ENCODE measurements at regions not wholly inside any gene's neighbourhood (a gene's known extent, or its start where the extent isn't known, plus 50 kb on each side); places are given as distances from the start of the nearest gene placed in this dataset.

DNA sequence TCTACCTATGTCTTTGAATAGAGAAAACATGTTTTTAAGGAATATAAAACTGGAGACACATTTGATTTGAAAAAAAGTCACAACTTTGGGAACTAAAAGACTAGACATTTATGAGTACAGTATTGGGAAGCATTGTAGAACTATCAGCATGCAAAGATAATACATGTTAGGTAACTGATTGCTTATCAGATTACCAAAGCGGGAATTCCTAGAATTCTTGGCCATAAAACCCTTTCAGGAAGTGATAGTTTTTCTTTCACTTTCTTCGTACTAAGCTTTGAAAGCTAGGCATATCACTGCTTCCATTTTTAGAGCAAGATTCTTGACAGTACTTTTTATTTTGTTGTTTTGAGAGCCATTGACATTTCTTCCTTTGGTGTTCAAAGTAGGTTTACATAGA lies 646.6 kb upstream of the PITX2 start:
- Histone ChIP-seq H3K36me3 (ENCODE audit: control insufficient read depth in 1 of 2, insufficient read depth in 2 of 2, low read length in 2 of 2) (no peaks in the 10 kb centered on the region), H3K9ac (ENCODE audit: low read depth in 1 of 2, low read length in 2 of 2) (no peak overlapping the region), H3K27me3 (ENCODE audit: control insufficient read depth in 1 of 2, insufficient read depth in 2 of 2, low read length in 2 of 2) (no peaks in the 10 kb centered on the region), H3K27ac (ENCODE audit: low read depth, low read length) (no peak overlapping the region), H3K4me1 (ENCODE audit: control insufficient read depth in 1 of 2, insufficient read depth in 2 of 2, low read length in 2 of 2) (no peaks in the 10 kb centered on the region), H3K4me3 (ENCODE audit: low read depth in 1 of 2, low read length in 2 of 2) (no peak overlapping the region), H3K9me3 (ENCODE audit: control insufficient read depth in 1 of 2, low read length in 2 of 2) (no peaks in the 10 kb centered on the region)

DNA sequence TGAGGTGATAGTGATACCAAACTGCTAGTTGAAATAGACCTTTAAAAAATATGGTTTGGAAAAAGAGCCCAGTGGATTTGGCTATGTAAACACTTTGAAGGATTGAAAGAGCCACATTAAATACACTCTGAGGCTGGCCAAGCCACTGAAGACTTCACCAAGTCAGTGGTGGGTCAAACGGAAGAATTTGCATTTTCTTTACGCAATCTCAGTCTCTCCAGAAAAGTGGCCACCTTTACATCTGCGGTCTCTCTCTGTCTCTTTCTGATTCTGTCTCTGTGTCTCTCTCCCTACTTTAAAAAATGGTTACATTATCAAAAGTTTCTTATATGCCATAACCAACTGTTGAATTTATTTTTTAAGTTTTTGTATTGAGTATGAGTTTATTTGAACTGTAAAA lies 651.2 kb upstream of the PITX2 start:
- Histone ChIP-seq H3K27ac (ENCODE audit: low read depth, low read length) (no peak overlapping the region), H3K27me3 (ENCODE audit: control insufficient read depth in 1 of 2, insufficient read depth in 2 of 2, low read length in 2 of 2) (no peaks in the 10 kb centered on the region), H3K9ac (ENCODE audit: low read depth in 1 of 2, low read length in 2 of 2) (no peak overlapping the region), H3K4me1 (ENCODE audit: control insufficient read depth in 1 of 2, insufficient read depth in 2 of 2, low read length in 2 of 2) (no peaks in the 10 kb centered on the region), H3K4me3 (ENCODE audit: low read depth in 1 of 2, low read length in 2 of 2) (no peak overlapping the region), H3K9me3 (ENCODE audit: control insufficient read depth in 1 of 2, low read length in 2 of 2) (no peaks in the 10 kb centered on the region), H3K36me3 (ENCODE audit: control insufficient read depth in 1 of 2, insufficient read depth in 2 of 2, low read length in 2 of 2) (no peaks in the 10 kb centered on the region)

DNA sequence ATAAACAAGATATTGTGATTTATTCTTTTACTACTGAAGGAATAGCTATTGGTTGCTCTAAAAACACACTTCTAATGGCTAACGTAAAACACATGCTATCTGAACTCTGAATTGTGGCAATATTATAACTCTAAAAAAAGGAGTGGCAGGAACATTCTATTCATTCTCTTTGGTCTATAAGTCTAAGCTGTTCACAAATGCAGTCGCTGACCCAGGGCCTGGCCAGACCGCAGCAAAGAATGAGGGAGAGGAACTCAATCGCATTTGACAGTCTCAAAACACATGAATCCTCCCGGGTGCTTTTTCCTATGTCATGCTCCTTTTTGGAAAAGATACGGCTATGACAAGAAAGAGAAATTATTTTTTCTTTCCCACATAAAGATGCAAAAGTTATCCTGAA lies 651.6 kb upstream of the PITX2 start:
- Histone ChIP-seq H3K4me3 (ENCODE audit: low read depth in 1 of 2, low read length in 2 of 2) (no peak overlapping the region), H3K9ac (ENCODE audit: low read depth in 1 of 2, low read length in 2 of 2) (no peak overlapping the region), H3K27ac (ENCODE audit: low read depth, low read length) (no peak overlapping the region), H3K36me3 (ENCODE audit: control insufficient read depth in 1 of 2, insufficient read depth in 2 of 2, low read length in 2 of 2) (no peaks in the 10 kb centered on the region), H3K4me1 (ENCODE audit: control insufficient read depth in 1 of 2, insufficient read depth in 2 of 2, low read length in 2 of 2) (no peaks in the 10 kb centered on the region), H3K27me3 (ENCODE audit: control insufficient read depth in 1 of 2, insufficient read depth in 2 of 2, low read length in 2 of 2) (no peaks in the 10 kb centered on the region), H3K9me3 (ENCODE audit: control insufficient read depth in 1 of 2, low read length in 2 of 2) (no peaks in the 10 kb centered on the region)

DNA sequence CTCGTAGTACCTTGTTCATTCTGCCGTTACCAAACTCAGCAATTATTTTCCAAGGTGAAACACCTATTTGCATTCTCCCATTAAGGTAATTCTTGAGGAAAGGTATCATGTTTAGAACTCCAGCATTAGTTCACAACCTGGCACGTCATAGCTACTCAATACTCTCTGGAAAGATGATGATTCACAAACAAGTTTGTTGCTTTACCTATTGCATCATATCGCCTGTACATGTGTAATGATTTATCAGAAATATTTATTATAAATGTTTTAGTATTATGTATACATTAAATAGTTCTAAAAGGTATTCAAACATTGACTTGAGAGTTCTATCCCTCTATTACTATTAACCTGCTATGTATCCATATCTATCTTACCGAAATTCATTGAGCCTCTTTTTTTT lies 658.3 kb upstream of the PITX2 start:
- H3K9ac ChIP-seq (ENCODE audit: low read depth in 1 of 2, low read length in 2 of 2) = no peak overlapping the region
- H3K4me3 ChIP-seq (ENCODE audit: low read depth in 1 of 2, low read length in 2 of 2) = no peak overlapping the region
- H3K9me3 ChIP-seq (ENCODE audit: control insufficient read depth in 1 of 2, low read length in 2 of 2) = no peaks in the 10 kb centered on the region
- H3K27me3 ChIP-seq (ENCODE audit: control insufficient read depth in 1 of 2, insufficient read depth in 2 of 2, low read length in 2 of 2) = no peaks in the 10 kb centered on the region
- H3K4me1 ChIP-seq (ENCODE audit: control insufficient read depth in 1 of 2, insufficient read depth in 2 of 2, low read length in 2 of 2) = no peaks in the 10 kb centered on the region
- no peak overlapping the region for H3K27ac ChIP-seq (ENCODE audit: low read depth, low read length)
- no peaks in the 10 kb centered on the region for H3K36me3 ChIP-seq (ENCODE audit: control insufficient read depth in 1 of 2, insufficient read depth in 2 of 2, low read length in 2 of 2)

DNA sequence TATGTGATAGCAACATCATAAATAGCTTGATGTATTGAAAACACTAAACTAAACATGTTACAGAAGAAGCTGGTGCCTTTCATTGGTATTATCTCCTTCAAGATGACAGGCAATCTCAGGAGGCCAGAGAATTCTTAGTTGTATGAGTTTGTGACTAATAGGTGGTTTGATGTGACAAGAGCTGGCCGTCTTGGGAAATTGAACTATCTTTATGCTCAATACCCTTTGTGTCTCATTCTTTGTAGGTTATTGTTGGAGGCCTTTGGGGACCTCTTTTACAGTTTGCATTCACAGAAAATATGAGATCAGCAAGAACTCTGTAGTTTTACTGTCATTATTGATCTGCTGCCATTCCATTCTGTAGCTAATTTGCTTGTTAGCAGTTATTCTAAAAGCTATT lies 659.2 kb upstream of the PITX2 start:
- H3K4me3 ChIP-seq (ENCODE audit: low read depth in 1 of 2, low read length in 2 of 2) = no peak overlapping the region
- no peaks in the 10 kb centered on the region for H3K36me3 ChIP-seq (ENCODE audit: control insufficient read depth in 1 of 2, insufficient read depth in 2 of 2, low read length in 2 of 2)

DNA sequence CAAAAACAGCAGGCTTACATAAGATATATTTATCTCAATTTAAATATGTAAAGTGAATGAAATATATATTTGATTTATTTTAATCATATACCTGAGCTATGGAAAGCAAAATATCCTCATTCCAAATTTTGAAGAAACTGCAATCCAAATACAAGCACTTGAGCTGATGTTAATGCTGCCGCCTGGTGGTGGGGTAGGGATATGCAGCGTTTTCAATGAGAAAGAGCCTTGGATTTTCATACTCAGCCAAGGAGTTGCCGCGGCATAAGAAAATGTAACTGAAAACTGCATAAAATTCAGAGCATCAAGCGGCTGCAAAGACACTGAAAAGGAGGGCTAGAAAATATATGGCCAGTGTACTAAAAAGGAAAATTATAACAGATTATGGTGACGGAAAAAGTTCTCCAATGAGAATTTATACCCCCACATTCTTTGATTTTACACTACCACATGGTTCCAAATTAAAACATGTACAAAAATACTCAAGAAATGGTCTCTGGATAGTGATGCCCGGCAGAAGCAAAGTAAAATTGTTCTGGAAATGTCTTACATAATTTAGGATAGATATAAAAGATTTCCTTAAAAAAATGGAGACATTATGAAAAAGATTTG lies 660.3 kb upstream of the PITX2 start:
- Histone ChIP-seq H3K36me3 (ENCODE audit: control insufficient read depth in 1 of 2, insufficient read depth in 2 of 2, low read length in 2 of 2) (no peaks in the 10 kb centered on the region), H3K4me1 (ENCODE audit: control insufficient read depth in 1 of 2, insufficient read depth in 2 of 2, low read length in 2 of 2) (no peaks in the 10 kb centered on the region), H3K27me3 (ENCODE audit: control insufficient read depth in 1 of 2, insufficient read depth in 2 of 2, low read length in 2 of 2) (no peaks in the 10 kb centered on the region), H3K4me3 (ENCODE audit: low read depth in 1 of 2, low read length in 2 of 2) (no peak overlapping the region), H3K9ac (ENCODE audit: low read depth in 1 of 2, low read length in 2 of 2) (no peak overlapping the region), H3K27ac (ENCODE audit: low read depth, low read length) (no peak overlapping the region), H3K9me3 (ENCODE audit: control insufficient read depth in 1 of 2, low read length in 2 of 2) (no peaks in the 10 kb centered on the region)

More for the DNA sequence above, 659.2 kb upstream of the PITX2 start:
- Histone ChIP-seq H3K9me3 (ENCODE audit: control insufficient read depth in 1 of 2, low read length in 2 of 2) (no peaks in the 10 kb centered on the region), H3K27ac (ENCODE audit: low read depth, low read length) (no peak overlapping the region), H3K4me1 (ENCODE audit: control insufficient read depth in 1 of 2, insufficient read depth in 2 of 2, low read length in 2 of 2) (no peaks in the 10 kb centered on the region), H3K27me3 (ENCODE audit: control insufficient read depth in 1 of 2, insufficient read depth in 2 of 2, low read length in 2 of 2) (no peaks in the 10 kb centered on the region), H3K9ac (ENCODE audit: low read depth in 1 of 2, low read length in 2 of 2) (no peak overlapping the region)

DNA sequence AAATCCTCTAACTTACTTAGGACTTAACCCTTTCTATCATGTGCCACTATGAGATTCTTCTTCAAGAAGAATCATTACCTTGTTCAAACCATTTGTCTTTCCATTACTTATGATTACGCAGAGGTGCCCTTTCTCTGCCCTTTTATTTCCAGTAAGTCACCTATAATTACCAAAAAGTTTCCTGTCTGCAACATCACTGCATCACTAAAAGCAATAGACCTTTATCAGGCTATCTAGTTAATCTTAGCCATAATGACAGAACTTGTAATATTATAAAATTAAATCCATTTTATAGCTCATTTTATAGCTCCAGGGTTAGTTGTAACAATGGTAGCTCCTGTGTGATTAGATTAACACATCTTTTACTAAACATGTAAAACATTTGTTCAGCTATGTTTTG lies 673.6 kb upstream of the PITX2 start:
- Histone ChIP-seq H3K4me1 (ENCODE audit: control insufficient read depth in 1 of 2, insufficient read depth in 2 of 2, low read length in 2 of 2) (no peaks in the 10 kb centered on the region), H3K27ac (ENCODE audit: low read depth, low read length) (no peak overlapping the region), H3K9me3 (ENCODE audit: control insufficient read depth in 1 of 2, low read length in 2 of 2) (no peaks in the 10 kb centered on the region), H3K9ac (ENCODE audit: low read depth in 1 of 2, low read length in 2 of 2) (no peak overlapping the region), H3K4me3 (ENCODE audit: low read depth in 1 of 2, low read length in 2 of 2) (no peak overlapping the region), H3K27me3 (ENCODE audit: control insufficient read depth in 1 of 2, insufficient read depth in 2 of 2, low read length in 2 of 2) (no peaks in the 10 kb centered on the region), H3K36me3 (ENCODE audit: control insufficient read depth in 1 of 2, insufficient read depth in 2 of 2, low read length in 2 of 2) (no peaks in the 10 kb centered on the region)

DNA sequence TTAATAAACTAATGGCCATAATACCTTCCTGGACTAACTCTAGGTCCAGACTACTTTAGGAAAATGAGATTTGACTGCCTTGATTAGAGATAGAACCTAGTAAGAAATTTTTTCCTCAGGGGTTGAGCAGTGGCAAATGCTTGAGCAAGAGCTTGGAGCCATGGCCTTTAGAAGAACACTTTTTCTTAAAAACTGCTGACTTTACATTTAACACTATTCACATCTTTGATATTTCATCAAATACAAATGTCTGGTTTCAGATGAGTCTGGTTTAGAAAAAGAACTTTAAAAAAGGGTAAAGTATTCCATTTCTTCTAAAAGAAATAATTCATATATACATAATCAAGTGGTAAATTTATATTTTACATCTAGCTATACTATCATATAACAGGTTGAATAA lies 680.9 kb upstream of the PITX2 start:
- H3K4me1 ChIP-seq (ENCODE audit: control insufficient read depth in 1 of 2, insufficient read depth in 2 of 2, low read length in 2 of 2) = no peaks in the 10 kb centered on the region
- H3K27me3 ChIP-seq (ENCODE audit: control insufficient read depth in 1 of 2, insufficient read depth in 2 of 2, low read length in 2 of 2) = no peaks in the 10 kb centered on the region
- no peak overlapping the region for H3K9ac ChIP-seq (ENCODE audit: low read depth in 1 of 2, low read length in 2 of 2)
- H3K4me3 ChIP-seq (ENCODE audit: low read depth in 1 of 2, low read length in 2 of 2) = no peak overlapping the region
- no peaks in the 10 kb centered on the region for H3K36me3 ChIP-seq (ENCODE audit: control insufficient read depth in 1 of 2, insufficient read depth in 2 of 2, low read length in 2 of 2)
- no peaks in the 10 kb centered on the region for H3K9me3 ChIP-seq (ENCODE audit: control insufficient read depth in 1 of 2, low read length in 2 of 2)
- no peak overlapping the region for H3K27ac ChIP-seq (ENCODE audit: low read depth, low read length)

DNA sequence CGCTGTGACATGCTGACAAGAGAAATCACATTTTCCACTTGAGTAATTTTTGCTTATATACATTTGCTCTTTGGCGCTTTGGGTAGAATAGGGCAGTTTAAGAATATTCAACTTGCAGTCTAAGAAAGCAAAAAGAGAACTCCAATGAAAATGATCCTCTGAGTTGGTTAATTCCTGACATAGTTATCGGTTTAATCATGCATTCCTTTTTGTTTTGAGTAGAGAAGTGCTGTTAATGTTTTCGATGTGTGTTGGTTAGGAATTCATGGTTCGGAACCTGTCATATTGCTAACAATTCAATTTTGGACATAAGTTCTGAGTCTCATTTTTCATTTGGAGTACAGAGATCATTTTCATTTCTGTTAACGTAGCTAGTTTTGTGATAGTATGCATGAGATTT lies 700.6 kb upstream of the PITX2 start:
- Histone ChIP-seq H3K36me3 (ENCODE audit: control insufficient read depth in 1 of 2, insufficient read depth in 2 of 2, low read length in 2 of 2) (no peaks in the 10 kb centered on the region), H3K9me3 (ENCODE audit: control insufficient read depth in 1 of 2, low read length in 2 of 2) (no peaks in the 10 kb centered on the region), H3K27me3 (ENCODE audit: control insufficient read depth in 1 of 2, insufficient read depth in 2 of 2, low read length in 2 of 2) (no peaks in the 10 kb centered on the region), H3K27ac (ENCODE audit: low read depth, low read length) (no peak overlapping the region), H3K4me3 (ENCODE audit: low read depth in 1 of 2, low read length in 2 of 2) (no peak overlapping the region), H3K9ac (ENCODE audit: low read depth in 1 of 2, low read length in 2 of 2) (no peak overlapping the region), H3K4me1 (ENCODE audit: control insufficient read depth in 1 of 2, insufficient read depth in 2 of 2, low read length in 2 of 2) (no peaks in the 10 kb centered on the region)

DNA sequence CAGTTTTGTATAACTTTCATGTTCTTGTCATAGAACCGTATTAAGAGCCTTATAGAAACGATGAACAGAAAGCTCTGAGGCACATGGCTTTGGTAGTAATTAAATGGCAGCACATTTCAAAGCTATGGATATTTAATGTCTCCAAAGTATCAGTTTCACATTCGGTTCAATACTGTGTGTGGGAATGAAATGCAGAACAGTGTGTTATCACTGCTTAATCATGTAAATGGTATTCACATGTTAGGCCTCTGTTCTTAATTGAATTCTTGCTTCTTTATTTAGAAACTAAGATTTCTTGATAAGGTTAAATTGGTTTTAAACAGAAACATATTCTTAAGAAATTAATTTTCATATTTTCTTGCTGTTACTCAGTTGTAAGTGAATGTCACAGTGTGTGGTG lies 701.0 kb upstream of the PITX2 start:
- Histone ChIP-seq H3K36me3 (ENCODE audit: control insufficient read depth in 1 of 2, insufficient read depth in 2 of 2, low read length in 2 of 2) (no peaks in the 10 kb centered on the region), H3K27me3 (ENCODE audit: control insufficient read depth in 1 of 2, insufficient read depth in 2 of 2, low read length in 2 of 2) (no peaks in the 10 kb centered on the region), H3K9me3 (ENCODE audit: control insufficient read depth in 1 of 2, low read length in 2 of 2) (no peaks in the 10 kb centered on the region), H3K4me1 (ENCODE audit: control insufficient read depth in 1 of 2, insufficient read depth in 2 of 2, low read length in 2 of 2) (no peaks in the 10 kb centered on the region), H3K27ac (ENCODE audit: low read depth, low read length) (no peak overlapping the region), H3K4me3 (ENCODE audit: low read depth in 1 of 2, low read length in 2 of 2) (no peak overlapping the region), H3K9ac (ENCODE audit: low read depth in 1 of 2, low read length in 2 of 2) (no peak overlapping the region)

DNA sequence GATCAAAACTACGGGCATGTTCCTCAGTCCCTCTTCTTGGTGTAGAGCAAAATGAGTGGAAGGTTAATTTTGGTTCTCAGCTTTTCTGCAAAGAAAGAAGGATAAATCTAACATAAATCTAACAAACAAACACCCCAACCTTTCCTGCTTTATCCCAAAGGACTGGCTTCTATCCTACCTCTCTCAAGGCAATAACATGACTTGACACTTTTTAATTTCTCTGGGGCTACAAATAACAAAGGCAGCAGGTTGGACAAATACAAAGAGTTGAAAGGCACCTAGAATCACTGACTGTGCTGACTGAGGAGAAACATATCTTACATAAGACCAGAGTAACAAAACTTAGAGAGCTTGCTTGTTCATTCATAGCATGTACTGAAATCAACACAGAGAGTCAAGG lies 703.6 kb upstream of the PITX2 start:
- Histone ChIP-seq H3K36me3 (ENCODE audit: control insufficient read depth in 1 of 2, insufficient read depth in 2 of 2, low read length in 2 of 2) (no peaks in the 10 kb centered on the region), H3K9me3 (ENCODE audit: control insufficient read depth in 1 of 2, low read length in 2 of 2) (no peaks in the 10 kb centered on the region), H3K4me3 (ENCODE audit: low read depth in 1 of 2, low read length in 2 of 2) (no peak overlapping the region), H3K27me3 (ENCODE audit: control insufficient read depth in 1 of 2, insufficient read depth in 2 of 2, low read length in 2 of 2) (no peaks in the 10 kb centered on the region), H3K27ac (ENCODE audit: low read depth, low read length) (no peak overlapping the region), H3K9ac (ENCODE audit: low read depth in 1 of 2, low read length in 2 of 2) (no peak overlapping the region), H3K4me1 (ENCODE audit: control insufficient read depth in 1 of 2, insufficient read depth in 2 of 2, low read length in 2 of 2) (no peaks in the 10 kb centered on the region)

Measured in duodenal mucosa (tissue), 2 donors.